OCI-LY7 (cell line): ENCODE measurements at regions not wholly inside any gene's neighbourhood (a gene's known extent, or its start where the extent isn't known, plus 50 kb on each side); places are given as distances from the start of the nearest gene placed in this dataset.

Source experiments
- CTCF ChIP-seq: fragments of 200-600 bp; sonication (generic); conservative IDR thresholded peaks from 2 replicates; pipeline ENCODE4 v1.5.1; 2014; ENCODE audit warnings: mild to moderate bottlenecking, antibody characterized with exemption, low read length, moderate library complexity, mixed read lengths
- EZH2phosphoT487 ChIP-seq: fragments of 200-600 bp; sonication (generic); IDR thresholded peaks from 2 replicates; pipeline ENCODE4 v1.6.1; 2018; ENCODE audit warnings: low read depth, borderline replicate concordance, mild to moderate bottlenecking, mixed run types, antibody characterized with exemption, low read length, moderate library complexity, mixed read lengths

- TF ChIP-seq CTCF (no peak), EZH2phosphoT487 (no peak)
Measured at GRCh38 chr6:84411060-84411629, 183.7 kb upstream of the CEP162 start.
